ENCODE measurements at regions not wholly inside any gene's neighbourhood (a gene's known extent, or its start where the extent isn't known, plus 50 kb on each side); places are given as distances from the start of the nearest gene placed in this dataset.

DNA sequence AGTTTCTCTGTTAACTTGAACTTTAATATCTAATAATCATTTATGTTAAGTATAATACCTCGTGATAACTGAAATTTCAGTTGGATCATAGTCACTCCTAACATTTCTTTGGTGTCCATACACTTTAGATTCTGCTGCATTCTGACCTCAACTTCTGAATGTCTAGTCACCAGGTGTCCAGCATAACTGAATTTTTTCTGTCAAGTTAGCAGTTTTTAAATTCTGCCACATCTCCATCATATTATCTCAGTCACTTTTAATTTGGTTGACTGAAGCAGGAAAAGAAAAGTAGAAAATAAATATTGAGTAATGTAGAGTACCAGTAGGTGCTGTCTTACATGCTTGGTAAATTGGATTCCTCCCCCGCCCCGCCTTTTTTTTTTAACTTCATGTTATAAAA is 128.6 kb downstream of the TANC2 start:
- Mint-ChIP-seq H3K4me1 (ENCODE audit: unreplicated experiment) (no peaks in the 10 kb centered on the region), H3K27me3 (no peaks in the 10 kb centered on the region), H3K36me3 (no peaks in the 10 kb centered on the region), H3K4me3 (no peak overlapping the region), H3K9me3 (no peaks in the 10 kb centered on the region), H3K27ac (no peak overlapping the region)
- DNase-seq (ENCODE audit: extremely low spot score, unreplicated experiment), result no peak
- TF ChIP-seq, protein P1, sequence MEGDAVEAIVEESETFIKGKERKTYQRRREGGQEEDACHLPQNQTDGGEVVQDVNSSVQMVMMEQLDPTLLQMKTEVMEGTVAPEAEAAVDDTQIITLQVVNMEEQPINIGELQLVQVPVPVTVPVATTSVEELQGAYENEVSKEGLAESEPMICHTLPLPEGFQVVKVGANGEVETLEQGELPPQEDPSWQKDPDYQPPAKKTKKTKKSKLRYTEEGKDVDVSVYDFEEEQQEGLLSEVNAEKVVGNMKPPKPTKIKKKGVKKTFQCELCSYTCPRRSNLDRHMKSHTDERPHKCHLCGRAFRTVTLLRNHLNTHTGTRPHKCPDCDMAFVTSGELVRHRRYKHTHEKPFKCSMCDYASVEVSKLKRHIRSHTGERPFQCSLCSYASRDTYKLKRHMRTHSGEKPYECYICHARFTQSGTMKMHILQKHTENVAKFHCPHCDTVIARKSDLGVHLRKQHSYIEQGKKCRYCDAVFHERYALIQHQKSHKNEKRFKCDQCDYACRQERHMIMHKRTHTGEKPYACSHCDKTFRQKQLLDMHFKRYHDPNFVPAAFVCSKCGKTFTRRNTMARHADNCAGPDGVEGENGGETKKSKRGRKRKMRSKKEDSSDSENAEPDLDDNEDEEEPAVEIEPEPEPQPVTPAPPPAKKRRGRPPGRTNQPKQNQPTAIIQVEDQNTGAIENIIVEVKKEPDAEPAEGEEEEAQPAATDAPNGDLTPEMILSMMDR (conservative IDR thresholded peaks at IDR 0.05), result no peak

GRCh38 chr17:63095459-63095858 is 129.4 kb downstream of the TANC2 start:
- H3K4me1 Mint-ChIP-seq (ENCODE audit: unreplicated experiment), result no peaks in the 10 kb centered on the region
- TF ChIP-seq, protein P1 (conservative IDR thresholded peaks at IDR 0.05), result no peak
- no peak overlapping the region for H3K4me3 Mint-ChIP-seq
- no peak for DNase-seq (ENCODE audit: extremely low spot score, unreplicated experiment)
- no peaks in the 10 kb centered on the region for H3K27me3 Mint-ChIP-seq
- no peaks in the 10 kb centered on the region for H3K9me3 Mint-ChIP-seq
- H3K36me3 Mint-ChIP-seq, result no peaks in the 10 kb centered on the region
- no peak overlapping the region for H3K27ac Mint-ChIP-seq

- no peak overlapping the region for H3K27ac Mint-ChIP-seq
- DNase-seq (ENCODE audit: extremely low spot score, unreplicated experiment), result no peak
- H3K36me3 Mint-ChIP-seq, result no peaks in the 10 kb centered on the region
- no peak overlapping the region for H3K4me3 Mint-ChIP-seq
- H3K9me3 Mint-ChIP-seq, result no peaks in the 10 kb centered on the region
- no peaks in the 10 kb centered on the region for H3K4me1 Mint-ChIP-seq (ENCODE audit: unreplicated experiment)
- TF ChIP-seq, protein P1 (conservative IDR thresholded peaks at IDR 0.05), result no peak
- H3K27me3 Mint-ChIP-seq, result no peaks in the 10 kb centered on the region
These were observed 129.8 kb downstream of the TANC2 start for GRCh38 chr17:63095879-63096278.

- no peak for DNase-seq (ENCODE audit: extremely low spot score, unreplicated experiment)
- no peak overlapping the region for H3K4me3 Mint-ChIP-seq
- no peak overlapping the region for H3K27ac Mint-ChIP-seq
- H3K4me1 Mint-ChIP-seq (ENCODE audit: unreplicated experiment), result no peaks in the 10 kb centered on the region
- H3K36me3 Mint-ChIP-seq, result peaks cover under 1% of the 10 kb centered on the region
- TF ChIP-seq, protein P1 (conservative IDR thresholded peaks at IDR 0.05), result no peak
- no peaks in the 10 kb centered on the region for H3K9me3 Mint-ChIP-seq
- no peaks in the 10 kb centered on the region for H3K27me3 Mint-ChIP-seq
These were observed 130.4 kb downstream of the TANC2 start for GRCh38 chr17:63096426-63096825.

GRCh38 chr17:63099425-63099824 is 133.4 kb downstream of the TANC2 start:
- Mint-ChIP-seq H3K27ac (no peak overlapping the region), H3K4me1 (ENCODE audit: unreplicated experiment) (no peaks in the 10 kb centered on the region), H3K36me3 (peaks cover 5% of the 10 kb centered on the region), H3K9me3 (no peaks in the 10 kb centered on the region), H3K27me3 (no peaks in the 10 kb centered on the region), H3K4me3 (no peak overlapping the region)
- no peak for DNase-seq (ENCODE audit: extremely low spot score, unreplicated experiment)
- TF ChIP-seq, protein P1 (conservative IDR thresholded peaks at IDR 0.05), result no peak

- Mint-ChIP-seq H3K27me3 (no peaks in the 10 kb centered on the region), H3K9me3 (no peaks in the 10 kb centered on the region), H3K27ac (no peak overlapping the region), H3K36me3 (peaks cover 5% of the 10 kb centered on the region), H3K4me3 (no peak overlapping the region), H3K4me1 (ENCODE audit: unreplicated experiment) (no peaks in the 10 kb centered on the region)
- no peak for DNase-seq (ENCODE audit: extremely low spot score, unreplicated experiment)
- TF ChIP-seq, protein P1 (conservative IDR thresholded peaks at IDR 0.05), result no peak
These were observed 136.0 kb downstream of the TANC2 start for GRCh38 chr17:63102034-63102433.

All from type B pancreatic cell (in vitro differentiated cells).